ENCODE measurements at regions not wholly inside any gene's neighbourhood (a gene's known extent, or its start where the extent isn't known, plus 50 kb on each side); places are given as distances from the start of the nearest gene placed in this dataset.

DNA sequence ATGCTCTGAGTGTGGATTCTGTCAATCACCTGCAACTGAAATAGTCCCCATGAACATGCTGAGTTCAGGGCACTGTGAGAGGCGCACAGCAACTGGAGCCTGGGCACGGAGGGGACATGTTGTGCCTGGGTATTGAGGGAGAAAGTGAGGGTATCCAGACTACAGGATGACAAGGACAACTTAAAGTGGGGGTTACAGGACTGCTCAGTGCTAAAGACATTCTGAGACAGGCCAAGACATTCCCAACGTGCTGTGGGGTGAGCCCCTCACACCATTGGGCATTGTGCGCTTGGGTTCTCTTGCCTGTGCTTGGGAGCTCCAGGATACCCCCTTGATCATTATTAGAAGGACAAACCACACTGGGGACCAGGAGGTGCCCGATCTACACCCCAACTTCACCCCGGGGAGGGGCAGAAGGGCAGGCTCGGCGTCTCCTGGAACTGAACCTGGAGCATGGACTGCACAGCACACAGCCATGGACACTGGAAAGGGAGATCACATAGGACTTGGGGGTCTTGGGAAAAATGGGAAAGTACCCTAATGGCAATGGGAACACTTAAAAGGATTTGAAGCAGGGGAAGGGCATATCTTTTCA, 72.5 kb upstream of the HDAC4 start:
- peak; percentile 1 for DNase-seq

DNA sequence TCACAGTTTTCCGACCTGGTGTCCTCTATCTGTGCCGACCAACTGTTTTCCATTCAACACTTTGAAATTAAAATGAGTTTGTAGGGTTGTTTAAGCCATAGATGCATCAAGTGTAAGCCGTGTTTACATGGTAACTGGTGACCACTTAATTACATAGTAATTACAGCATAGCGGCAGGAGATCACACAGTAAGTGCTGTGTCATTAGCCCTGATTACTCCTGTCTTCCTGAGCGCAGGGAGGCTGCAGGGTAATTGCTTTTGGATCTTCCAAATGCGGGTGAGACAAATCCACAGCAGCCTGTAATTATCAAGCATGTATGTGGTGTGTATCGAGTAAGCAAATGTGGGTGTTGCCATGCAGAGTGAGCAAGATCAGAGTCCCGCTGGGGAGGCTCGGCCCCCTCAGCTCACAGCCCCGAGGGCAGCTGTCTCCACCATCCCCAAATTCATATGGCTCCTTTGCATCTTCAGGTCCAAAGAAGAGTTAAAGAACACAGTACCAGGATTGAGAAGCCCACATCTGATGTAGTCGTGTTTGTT, 71.5 kb upstream of the HDAC4 start:
- no peak for DNase-seq

DNA sequence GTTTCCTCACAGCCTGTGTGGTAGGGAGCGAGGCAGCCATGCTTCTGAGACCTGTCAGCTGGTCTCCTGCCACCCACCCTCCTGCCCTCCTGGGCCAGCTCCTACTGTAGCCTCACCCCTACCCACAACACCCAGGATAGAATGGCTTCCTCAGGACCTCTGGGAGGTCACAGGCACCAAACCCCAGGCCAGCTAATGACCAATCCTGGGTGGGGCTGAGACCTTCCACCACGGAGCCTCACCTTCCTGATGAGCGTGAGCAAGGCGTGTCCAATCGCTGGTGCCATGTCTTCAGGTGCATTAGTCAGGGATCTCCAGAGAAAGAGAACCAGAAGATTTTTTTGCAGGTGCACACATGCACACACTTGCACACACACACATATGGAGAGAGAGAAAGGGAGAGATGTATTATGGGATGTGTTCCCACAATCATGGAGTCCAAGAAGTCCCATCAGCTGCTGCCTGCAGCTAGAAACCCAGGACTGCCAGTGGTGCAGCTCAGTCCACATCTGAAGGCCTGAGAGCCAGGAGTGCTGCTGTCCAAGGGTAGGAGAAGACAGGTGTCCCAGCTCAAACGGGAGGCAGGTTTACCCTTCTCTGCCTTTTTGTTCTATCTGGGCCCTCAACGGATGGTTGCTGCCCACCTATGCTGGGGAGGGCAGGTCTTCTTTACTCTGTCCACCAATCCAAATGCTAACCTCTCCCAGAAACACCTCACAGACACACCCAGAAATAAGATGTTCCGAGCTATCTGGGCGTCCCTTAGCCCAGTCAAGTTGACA, 70.4 kb upstream of the HDAC4 start:
- DNase-seq: peak; percentile 2

DNA sequence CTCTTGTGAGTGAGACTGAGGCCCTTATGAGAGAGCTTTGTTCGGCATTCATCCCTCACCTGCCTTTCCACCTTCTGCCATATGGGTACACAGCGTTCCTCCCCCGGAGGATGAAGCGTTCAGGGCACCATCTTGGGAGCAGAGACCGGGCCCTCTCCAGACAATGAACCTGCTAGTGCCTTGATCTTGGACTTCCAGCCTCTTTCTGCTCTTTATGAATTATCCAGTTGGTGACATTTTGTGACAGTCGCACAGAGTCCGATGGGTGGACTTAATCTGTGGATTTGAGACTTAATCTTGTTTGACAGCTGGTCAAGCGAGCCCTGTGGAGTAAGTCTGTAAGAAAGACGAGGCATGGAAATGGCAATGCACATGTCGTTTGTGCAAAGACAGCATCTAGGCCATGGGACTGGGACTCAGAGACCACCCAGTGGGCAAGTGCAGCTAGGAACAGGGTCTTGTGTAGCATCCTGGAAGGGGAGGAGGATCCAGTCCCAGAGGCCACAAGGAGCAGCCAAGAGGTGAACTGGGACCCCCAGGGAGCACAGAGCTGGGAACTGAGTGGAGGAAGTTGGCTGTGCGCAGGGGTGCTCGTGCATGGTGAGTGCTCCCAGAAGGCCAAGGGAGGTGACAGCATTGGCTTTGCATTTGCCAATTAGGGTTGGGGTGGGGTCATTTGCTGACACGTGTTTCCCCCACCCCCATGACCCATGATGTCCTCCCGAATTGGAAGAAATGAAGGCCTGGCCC, 69.5 kb upstream of the HDAC4 start:
- DNase-seq: peak; percentile 6

DNA sequence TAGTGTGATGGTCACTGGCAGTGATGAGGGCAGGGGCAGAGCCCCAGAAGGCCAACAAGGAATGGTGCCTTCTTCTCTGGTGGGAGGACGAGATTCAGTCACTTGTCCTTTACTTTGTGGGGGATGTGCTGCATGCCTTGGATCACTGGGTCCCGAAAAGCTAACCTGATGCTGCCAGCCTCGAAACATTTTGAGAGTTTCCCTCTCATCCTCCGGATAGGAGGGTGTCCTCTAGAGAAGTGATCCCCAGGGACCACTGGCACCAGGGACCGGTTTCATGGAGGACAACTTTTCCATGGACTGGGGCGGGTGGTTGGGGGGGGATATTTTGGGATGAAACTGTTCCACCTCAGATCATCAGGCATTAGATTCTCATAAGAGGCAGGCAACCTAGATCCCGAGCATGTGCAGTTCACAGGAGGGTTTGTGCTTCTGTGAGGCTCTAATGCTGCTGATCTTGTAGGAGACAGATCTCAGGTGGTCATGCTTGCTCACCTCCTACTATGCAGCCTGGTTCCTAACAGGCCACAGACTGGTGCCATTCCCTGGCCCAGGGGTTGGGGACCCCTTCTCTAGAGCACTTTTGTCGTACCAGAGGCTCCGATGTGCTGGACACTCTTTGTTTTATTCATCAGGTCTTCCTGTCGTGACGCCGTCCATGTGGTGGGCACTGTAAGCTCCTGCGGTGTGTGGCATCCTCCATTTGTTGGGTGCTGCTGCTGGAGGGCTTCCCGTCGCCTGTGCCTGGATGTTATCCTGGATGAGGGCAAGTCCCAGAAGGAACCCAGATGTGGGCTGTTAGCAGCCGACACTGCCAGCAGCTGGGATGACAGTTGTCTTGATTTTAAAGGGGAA, 68.5 kb upstream of the HDAC4 start:
- DNase-seq: peak; percentile 8

DNA sequence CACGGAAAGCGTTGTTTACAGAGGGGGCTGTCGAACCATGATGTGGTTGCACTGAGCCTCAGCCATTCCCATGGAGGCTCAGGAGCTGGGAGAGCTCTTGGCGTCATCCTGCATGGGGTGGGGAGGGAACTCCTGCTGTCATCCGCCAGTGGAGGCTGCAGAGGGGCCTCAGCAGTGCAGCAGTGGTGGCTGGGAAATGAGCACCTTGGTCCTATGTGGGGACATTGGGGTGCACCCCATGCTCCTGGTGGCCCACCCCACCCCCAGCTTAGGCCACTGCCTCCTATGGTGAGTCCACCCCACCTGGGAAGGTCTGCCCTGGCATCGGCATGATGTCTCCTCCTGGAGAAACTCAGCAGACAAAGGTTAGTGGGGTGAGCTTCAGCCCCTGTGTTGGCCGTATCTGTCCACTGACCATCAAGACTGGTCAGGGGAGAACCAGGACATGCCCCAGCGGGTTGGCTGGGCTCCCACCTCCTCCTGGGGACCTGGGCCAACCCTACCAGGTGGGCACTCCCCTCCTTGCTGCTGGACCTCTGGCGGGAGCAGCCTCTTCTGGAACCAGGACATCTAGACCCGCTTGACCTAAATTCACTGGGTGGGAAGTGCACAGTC, 67.8 kb upstream of the HDAC4 start:
- peak; percentile 15 for DNase-seq

DNA sequence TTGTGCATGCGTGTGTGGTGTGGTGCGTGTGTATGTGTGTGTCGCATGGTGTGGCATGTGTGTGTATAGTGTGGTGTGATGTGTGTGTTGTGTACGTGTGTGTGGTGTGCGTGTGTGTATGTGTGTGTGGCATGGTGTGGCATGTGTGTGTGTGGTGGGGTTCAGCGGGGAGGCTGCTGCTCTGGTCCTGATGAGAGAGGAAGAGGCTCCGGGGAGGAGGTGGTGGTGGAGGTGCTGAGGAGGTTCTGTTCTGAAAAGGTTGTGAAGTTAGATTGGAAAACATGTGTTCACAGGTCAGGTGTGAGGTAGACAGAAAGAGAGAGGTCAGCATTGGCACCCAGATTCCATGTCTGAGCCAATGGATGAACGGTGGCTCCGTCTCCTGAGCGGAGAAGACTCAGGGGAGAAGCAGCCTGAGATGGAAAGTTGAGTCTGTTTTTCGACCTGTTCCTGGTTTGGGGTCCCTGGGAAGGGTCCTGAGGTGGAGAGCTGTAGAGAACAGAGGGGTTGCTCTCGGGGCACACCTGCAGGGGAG, 67.2 kb upstream of the HDAC4 start:
- no peak for DNase-seq

DNA sequence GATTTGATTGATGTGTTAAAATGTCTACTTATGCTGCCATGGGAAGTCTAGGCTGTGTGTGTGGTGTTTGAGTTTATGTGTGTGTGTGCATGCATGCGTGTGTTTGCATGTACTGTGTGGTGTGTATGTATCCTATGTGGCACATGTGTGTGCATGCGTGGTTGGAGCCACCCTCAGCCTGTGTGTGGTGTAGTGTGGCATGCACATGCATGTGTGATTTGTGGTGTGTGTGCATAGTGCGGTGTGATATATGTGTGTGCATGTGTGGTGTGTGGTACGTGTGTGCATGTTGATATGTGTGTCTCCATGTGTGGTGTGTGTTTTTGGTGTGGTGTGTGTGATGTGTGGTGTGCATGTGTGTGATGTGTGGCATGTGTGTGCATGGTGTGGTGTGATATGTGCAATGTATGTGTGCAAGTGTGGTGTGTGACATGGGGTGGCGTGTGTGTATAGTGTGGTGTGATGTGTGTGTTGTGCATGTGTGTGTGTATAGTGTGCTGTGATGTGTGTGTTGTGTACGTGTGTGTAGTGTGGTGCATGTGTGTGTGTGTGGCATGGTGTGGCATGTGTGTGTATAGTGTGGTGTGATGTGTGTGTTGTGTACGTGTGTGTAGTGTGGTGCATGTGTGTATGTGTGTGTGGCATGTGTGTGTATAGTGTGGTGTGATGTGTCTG, 66.6 kb upstream of the HDAC4 start:
- no peak for DNase-seq

DNA sequence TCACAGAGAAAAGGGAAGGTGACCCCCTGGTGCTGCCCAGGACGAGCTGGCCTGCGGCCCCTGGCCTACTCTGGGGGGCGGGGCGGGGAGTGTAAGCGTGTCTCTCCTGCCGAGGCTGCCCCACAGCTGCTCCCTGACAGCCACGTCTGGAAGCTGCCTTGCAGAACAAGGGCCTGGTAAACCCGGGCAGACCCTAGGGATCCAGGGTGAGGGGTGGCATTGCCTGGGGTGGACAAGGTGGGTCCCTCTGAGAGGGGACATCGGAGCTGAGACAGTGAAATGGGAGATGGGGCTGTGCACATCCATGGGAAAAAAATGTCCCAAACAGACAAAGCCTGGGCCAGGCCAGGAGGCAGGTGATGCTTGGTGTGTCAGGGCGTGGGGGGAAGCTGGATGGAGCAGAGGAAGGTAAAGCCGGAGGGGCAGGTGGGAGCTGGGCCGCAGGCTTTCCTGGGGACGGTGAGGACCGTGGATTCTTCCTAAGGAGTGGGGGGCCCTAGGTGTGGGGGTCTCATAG, 66.0 kb upstream of the HDAC4 start:
- peak; percentile 13 for DNase-seq

DNA sequence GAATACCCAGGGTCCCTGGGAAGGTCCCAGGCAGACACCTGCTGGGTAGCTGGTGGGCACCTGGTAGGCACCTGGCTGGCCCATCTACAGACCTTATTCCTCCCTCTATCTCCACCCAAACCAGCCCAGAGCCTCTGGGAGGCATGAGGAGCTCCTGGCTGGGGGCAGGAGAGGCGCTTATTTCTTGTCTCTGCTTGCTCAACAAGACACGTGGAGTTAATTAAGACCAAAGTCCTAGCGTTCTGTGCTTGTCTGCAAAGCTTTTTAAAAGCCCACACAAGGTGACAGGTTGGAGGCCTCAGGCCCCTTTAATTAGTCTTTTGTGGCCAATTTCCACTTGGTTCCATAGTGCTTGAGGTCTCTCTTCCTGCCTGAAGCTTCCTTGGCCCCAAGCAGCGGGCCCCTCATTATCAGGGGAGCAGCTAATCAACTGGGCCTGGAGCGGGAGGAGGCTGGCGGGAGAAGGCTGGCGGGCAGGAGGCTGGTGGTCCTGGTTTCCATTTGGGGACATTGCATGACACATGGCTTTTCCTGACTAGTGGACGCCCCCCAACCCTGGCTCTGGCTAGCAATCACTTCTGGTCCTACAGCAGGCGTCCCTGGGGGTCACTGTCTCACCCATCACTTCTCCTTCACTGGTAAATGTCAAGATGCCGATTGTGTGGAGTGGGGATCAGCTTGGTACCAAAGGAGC, 65.4 kb upstream of the HDAC4 start:
- DNase-seq: peak; percentile 10

DNA sequence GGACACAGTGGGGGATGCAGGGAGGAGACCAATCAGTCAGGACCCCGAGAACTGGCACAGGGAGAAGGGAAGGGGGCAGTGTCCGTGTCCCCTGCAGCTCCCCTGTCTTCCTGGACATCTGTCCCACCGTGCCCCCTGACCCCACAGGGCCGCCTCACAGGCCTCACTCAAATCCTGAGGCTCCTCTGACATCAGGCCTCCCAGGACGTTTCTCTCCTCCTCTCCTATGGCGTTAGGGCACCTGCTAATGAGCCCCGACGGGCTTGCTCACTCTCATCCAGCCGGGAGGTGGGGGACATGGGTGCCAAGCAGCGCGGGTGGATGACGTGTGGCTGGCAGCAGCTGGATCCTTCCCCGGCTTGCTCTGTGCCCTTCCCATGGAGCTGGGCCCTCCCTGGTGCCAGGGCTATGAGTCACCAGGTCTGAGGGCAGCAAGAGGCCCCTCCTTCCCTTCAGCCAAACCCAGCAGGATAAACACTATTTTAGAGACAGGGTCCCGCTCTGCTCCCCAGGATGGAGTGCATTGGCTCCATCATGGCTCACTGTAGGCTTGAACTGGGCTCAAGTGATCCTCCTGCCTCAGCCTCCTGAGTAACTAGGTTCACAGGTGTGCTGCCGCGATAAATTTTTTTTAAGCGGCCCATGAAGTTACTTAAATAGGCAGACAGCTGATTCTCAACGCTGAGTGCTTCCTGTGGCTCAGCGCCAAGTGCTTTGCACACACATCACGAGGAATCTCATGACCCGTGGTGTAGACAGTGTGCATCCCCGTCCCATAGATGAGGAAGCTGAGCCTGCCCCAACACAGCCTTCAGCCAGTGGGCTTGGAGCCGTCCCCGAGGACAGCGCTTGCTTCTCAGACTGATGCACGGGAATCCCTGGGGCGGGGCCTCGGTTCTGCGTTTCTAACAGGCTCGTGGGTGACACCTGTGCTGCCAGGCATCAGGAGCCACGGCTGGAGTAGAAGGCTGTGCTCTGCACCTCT, 64.5 kb upstream of the HDAC4 start:
- DNase-seq: peak; percentile 7

DNA sequence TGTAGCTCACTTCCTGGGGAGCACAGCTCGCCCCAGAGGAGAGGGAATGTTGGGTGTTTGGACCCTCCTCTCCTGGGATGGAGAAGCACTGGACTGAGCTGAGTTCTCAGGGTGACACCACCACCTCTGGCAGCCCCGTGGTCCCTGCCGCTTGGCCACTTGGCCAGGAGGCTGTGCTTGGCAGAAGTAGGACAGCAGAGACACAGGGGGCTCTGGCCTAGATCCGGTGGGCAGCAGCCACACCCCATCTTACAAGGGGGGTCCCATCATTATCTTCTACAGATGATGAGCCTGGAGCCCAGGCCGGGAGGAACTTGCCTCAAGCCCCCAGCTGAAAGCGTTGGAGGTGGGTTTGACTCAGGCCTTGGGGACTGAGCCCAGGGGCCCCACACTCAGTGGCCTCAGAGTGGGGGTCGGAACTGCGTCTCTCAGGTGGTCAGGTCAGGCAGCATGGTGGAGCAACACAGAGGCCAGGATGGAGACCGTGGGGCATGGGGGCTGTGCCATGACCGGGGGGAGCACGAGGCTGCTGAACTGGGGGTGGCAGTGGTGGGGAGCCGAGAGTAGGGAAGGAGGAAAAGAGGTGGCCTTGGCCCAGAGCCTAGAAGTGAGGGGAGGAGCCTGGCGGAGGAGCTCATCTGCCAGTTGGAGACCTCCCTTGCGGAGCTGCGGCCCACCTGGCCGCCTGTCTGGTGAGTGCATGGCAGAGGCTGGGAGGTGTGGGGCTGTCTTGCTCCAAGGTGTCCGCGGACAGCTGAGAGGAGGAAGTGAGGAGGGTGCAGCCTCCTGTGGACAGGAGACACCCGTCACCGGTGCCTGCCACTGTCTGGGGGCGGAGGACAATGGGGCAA, 63.6 kb upstream of the HDAC4 start:
- peak; percentile 11 for DNase-seq

DNA sequence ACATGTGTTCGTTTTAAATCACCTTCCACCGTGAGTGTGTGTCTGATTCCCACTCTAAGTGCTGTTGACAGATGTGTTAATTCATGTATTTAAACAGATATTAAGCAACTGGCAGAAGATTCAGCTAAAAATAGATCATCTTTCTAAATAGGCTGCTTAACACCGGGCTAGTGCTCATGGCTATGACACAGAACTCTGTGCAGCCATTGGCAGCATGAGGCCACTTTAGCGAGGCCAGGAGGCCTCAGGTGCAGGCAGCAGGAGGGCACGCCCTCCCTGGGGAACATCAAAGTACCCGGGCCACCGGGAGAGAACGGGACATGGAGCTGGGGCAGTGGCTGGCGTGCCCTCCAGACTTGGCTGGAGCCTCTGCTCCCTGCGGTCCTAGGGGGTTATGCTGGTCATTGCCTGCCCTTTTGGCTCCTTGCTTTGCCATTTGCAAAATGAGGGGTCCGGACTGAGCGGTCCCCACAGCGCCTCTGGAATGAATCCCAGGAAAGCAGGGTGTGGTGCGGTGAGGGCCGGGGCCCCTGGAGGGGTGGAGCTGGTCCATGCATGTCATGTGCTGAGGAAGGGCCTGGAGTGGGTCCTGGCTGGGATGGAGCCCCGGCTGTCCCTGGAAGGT, 62.8 kb upstream of the HDAC4 start:
- peak; percentile 10 for DNase-seq

DNA sequence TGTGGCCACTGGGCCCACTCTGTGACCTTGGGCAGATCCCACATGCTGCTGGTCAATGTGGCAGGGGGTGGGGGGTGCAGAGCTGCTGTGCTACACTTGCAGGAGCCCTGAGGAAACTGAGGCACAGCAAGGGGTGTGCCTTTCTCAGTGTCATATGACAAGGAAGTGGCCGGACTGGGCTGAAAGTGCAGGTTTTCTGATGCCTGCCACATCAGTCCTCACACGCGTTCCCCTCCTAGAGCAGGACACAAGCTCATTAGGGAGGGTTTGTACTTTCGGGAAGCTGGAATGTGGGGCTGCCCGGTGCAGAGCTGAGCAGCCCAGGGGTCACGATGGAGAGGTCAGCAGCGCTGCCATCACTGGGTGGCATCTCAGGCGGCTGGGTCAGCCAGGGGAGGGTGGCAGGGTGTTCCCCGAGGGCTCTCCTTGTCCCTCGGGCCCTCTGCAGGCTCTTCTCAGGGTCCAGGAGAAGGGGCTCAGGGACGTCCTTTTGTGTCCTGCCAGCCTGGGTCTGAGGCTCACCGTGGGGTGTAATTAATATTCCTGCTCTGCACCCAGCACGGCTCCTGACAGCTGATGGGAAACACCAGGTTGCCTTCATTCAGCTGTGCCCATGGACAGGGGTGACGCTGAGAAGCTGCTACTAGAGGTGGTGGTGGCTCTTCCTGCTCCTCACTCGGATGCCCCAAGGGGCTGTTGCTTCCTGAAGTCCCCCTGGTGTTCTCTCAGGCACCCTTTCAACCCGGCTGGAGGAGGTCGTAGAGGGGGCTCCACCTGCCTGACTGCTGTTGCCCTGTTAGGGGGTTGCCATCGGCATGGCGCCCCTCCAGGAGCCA, 62.1 kb upstream of the HDAC4 start:
- peak; percentile 10 for DNase-seq

DNA sequence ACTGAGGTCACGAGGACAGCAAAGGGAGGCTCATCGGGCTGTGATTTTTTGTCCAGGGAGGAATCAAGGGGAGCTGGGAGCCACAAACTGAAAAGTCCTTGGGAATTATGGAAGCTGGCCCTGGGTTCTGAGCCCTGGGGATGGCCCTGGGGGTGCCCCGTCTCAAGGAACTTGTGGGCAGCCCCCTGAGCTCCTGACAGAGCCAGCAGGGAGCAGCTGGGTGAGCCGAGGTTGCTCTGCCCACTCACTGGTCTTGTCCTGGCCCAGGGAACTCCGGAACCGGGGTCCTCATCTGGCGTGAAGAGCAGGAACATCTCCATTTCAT, 61.3 kb upstream of the HDAC4 start:
- no peak for DNase-seq

DNA sequence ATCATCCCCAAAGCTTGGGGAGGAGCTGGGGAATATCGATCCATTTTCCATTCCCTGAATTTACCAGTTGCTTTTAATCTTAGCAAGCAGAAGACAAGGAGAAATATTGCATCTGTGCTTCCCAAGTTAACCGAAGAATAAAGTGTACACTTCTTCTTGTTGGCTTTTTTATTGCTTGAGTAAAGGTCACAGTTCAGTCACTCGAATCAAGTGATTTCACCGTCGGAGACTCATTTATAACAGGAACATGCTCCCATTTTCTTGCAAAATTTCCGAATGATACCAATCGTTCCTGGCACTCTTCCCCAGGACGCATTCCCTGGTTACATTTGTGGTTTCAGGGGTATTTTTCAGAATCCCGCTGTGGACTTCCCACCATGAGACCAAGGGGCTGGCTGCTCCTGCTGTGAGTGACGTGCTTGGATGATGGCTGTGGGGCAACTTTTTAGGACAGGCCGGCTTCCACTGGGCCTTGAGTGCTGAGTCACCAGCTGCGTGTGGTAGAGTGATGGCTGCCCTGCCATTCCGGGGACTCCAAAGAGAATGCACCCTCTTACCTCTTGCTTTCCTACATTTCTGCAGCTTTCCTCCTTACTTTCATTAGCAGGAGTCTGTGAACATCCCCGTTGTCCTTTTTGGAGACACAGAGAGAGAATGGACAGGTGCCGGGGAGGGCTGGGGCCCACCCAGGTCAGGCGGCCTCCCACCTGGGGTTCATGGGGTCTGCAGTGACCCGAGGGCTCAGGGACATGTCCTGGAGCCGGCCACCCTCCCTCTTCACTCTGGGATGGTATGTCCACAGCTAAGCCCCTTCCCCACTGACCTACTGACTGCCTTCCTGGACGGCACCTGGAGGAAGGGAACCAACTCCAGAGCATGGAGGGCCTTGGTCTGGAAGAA, 60.7 kb upstream of the HDAC4 start:
- DNase-seq: peak; percentile 7

Measured in activated T-cell treated with anti-CD3 and anti-CD28 coated beads, Interleukin-2, amount 50 U/mL, for 1 hour (primary cell).